ENCODE measurements at regions not wholly inside any gene's neighbourhood (a gene's known extent, or its start where the extent isn't known, plus 50 kb on each side); places are given as distances from the start of the nearest gene placed in this dataset.

- DNase-seq (ENCODE audit: low read depth), result no peak
Measured at GRCh38 chr13:90533866-90534265, 813.6 kb upstream of the MIR17HG start.

- DNase-seq (ENCODE audit: low read depth), result no peak
Measured at GRCh38 chr13:90534617-90535370, 812.7 kb upstream of the MIR17HG start.

GRCh38 chr13:90535421-90535820 lies 812.1 kb upstream of the MIR17HG start:
- no peak for DNase-seq (ENCODE audit: low read depth)

- DNase-seq (ENCODE audit: low read depth), result no peak
Measured at GRCh38 chr13:90538063-90538462, 809.4 kb upstream of the MIR17HG start.

GRCh38 chr13:90541346-90541745 lies 806.1 kb upstream of the MIR17HG start:
- DNase-seq (ENCODE audit: low read depth), result no peak

- DNase-seq (ENCODE audit: low read depth), result no peak
Measured at GRCh38 chr13:90542959-90543505, 804.5 kb upstream of the MIR17HG start.

GRCh38 chr13:90545070-90545840 lies 802.2 kb upstream of the MIR17HG start:
- no peak for DNase-seq (ENCODE audit: low read depth)

GRCh38 chr13:90547272-90547790 lies 800.2 kb upstream of the MIR17HG start:
- DNase-seq (ENCODE audit: low read depth), result no peak

GRCh38 chr13:90551253-90551652 lies 796.2 kb upstream of the MIR17HG start:
- no peak for DNase-seq (ENCODE audit: low read depth)

GRCh38 chr13:90552702-90553101 lies 794.8 kb upstream of the MIR17HG start:
- DNase-seq (ENCODE audit: low read depth), result no peak

GRCh38 chr13:90553159-90553558 lies 794.3 kb upstream of the MIR17HG start:
- no peak for DNase-seq (ENCODE audit: low read depth)

- no peak for DNase-seq (ENCODE audit: low read depth)
Measured at GRCh38 chr13:90557626-90558025, 789.9 kb upstream of the MIR17HG start.

GRCh38 chr13:90562443-90562842 lies 785.0 kb upstream of the MIR17HG start:
- no peak for DNase-seq (ENCODE audit: low read depth)

- DNase-seq (ENCODE audit: low read depth), result no peak
Measured at GRCh38 chr13:90564096-90564495, 783.4 kb upstream of the MIR17HG start.

GRCh38 chr13:90564566-90564965 lies 782.9 kb upstream of the MIR17HG start:
- no peak for DNase-seq (ENCODE audit: low read depth)

- DNase-seq (ENCODE audit: low read depth), result no peak
Measured at GRCh38 chr13:90565985-90566713, 781.3 kb upstream of the MIR17HG start.

- no peak for DNase-seq (ENCODE audit: low read depth)
Measured at GRCh38 chr13:90568165-90568564, 779.3 kb upstream of the MIR17HG start.

GRCh38 chr13:90576067-90576466 lies 771.4 kb upstream of the MIR17HG start:
- no peak for DNase-seq (ENCODE audit: low read depth)

- no peak for DNase-seq (ENCODE audit: low read depth)
Measured at GRCh38 chr13:90577726-90578125, 769.8 kb upstream of the MIR17HG start.

GRCh38 chr13:90585392-90585791 lies 762.1 kb upstream of the MIR17HG start:
- DNase-seq (ENCODE audit: low read depth), result no peak

GRCh38 chr13:90591260-90591926 lies 756.1 kb upstream of the MIR17HG start:
- no peak for DNase-seq (ENCODE audit: low read depth)

GRCh38 chr13:90591927-90592268 lies 755.6 kb upstream of the MIR17HG start:
- no peak for DNase-seq (ENCODE audit: low read depth)

Data from stimulated activated CD8-positive, alpha-beta memory T cell treated with anti-CD3 and anti-CD28 coated beads, Interleukin-15, amount 100 ng/mL, for 1 hour (primary cell).